ENCODE measurements at regions not wholly inside any gene's neighbourhood (a gene's known extent, or its start where the extent isn't known, plus 50 kb on each side); places are given as distances from the start of the nearest gene placed in this dataset.
A peak's percentile ranks its signal among the peaks of the same experiment; 100 is the strongest.

GRCh38 chr2:100627330-100628300 lies 64.8 kb downstream of the PDCL3 start:
- H3K4me1 Mint-ChIP-seq (ENCODE audit: low read depth), result peaks cover 20% of the 10 kb centered on the region
- POLR2A ChIA-PET, result no interaction called here
- no peak overlapping the region for H3K27ac Mint-ChIP-seq
- H3K4me3 Mint-ChIP-seq, result no peak overlapping the region
- CTCF ChIA-PET, result interaction anchor here (2.2 to 2.9 kb wide), 2 partner anchors 17 to 34 kb away, joined by 5 to 10 read pairs; no protein-coding TSS in a partner anchor
- intact Hi-C loops (cut with micrococcal nuclease), result no loop called here
- ATAC-seq (no peak), DNase-seq (no peak)
- H3K36me3 Mint-ChIP-seq (ENCODE audit: low read depth), result no peaks in the 10 kb centered on the region
- TF ChIP-seq CTCF (IDR thresholded peaks at IDR 0.05), result no peak
- H3K9me3 Mint-ChIP-seq, result no peaks in the 10 kb centered on the region
- no peaks in the 10 kb centered on the region for H3K27me3 Mint-ChIP-seq

GRCh38 chr2:100628506-100628905 lies 65.7 kb downstream of the PDCL3 start:
- H3K4me3 Mint-ChIP-seq, result no peak overlapping the region
- DNase-seq, result no peak
- CTCF ChIA-PET, result interaction anchor here (2.9 kb wide), 1 partner anchor 18 kb away, joined by 10 read pairs; no protein-coding TSS in a partner anchor
- H3K27ac Mint-ChIP-seq, result no peak overlapping the region
- H3K36me3 Mint-ChIP-seq (ENCODE audit: low read depth), result no peaks in the 10 kb centered on the region
- ATAC-seq, result no peak
- intact Hi-C loops (cut with micrococcal nuclease), result no loop called here
- H3K9me3 Mint-ChIP-seq, result no peaks in the 10 kb centered on the region
- no peaks in the 10 kb centered on the region for H3K27me3 Mint-ChIP-seq
- no peak for TF ChIP-seq CTCF (IDR thresholded peaks at IDR 0.05)
- H3K4me1 Mint-ChIP-seq (ENCODE audit: low read depth), result peaks cover 20% of the 10 kb centered on the region
- POLR2A ChIA-PET, result interaction anchor here (0.6 to 1.1 kb wide), 2 partner anchors 384 to 658 kb away, joined by 3 read pairs; no protein-coding TSS in a partner anchor

- H3K4me1 Mint-ChIP-seq (ENCODE audit: low read depth), result peaks cover 20% of the 10 kb centered on the region
- CTCF ChIA-PET, result interaction anchor here (1.9 kb wide), 1 partner anchor 35 kb away, joined by 8 read pairs; no protein-coding TSS in a partner anchor
- H3K36me3 Mint-ChIP-seq (ENCODE audit: low read depth), result no peaks in the 10 kb centered on the region
- H3K4me3 Mint-ChIP-seq, result no peak overlapping the region
- DNase-seq (no peak), ATAC-seq (no peak)
- intact Hi-C loops (cut with micrococcal nuclease), result no loop called here
- H3K9me3 Mint-ChIP-seq, result no peaks in the 10 kb centered on the region
- no peak for TF ChIP-seq CTCF (IDR thresholded peaks at IDR 0.05)
- H3K27ac Mint-ChIP-seq, result no peak overlapping the region
- H3K27me3 Mint-ChIP-seq, result no peaks in the 10 kb centered on the region
- POLR2A ChIA-PET, result interaction anchor here (1.1 kb wide), 1 partner anchor 383 kb away, joined by 3 read pairs; no protein-coding TSS in a partner anchor
Observed at GRCh38 chr2:100629309-100629708, 66.5 kb downstream of the PDCL3 start.

GRCh38 chr2:100630473-100630977 lies 67.7 kb downstream of the PDCL3 start:
- peak; percentile 56 for DNase-seq

More at GRCh38 chr2:100630473-100630977, 67.7 kb downstream of the PDCL3 start:
- Mint-ChIP-seq H3K36me3 (ENCODE audit: low read depth) (no peaks in the 10 kb centered on the region), H3K27ac (peak overlapping the region; percentile 11), H3K9me3 (no peaks in the 10 kb centered on the region), H3K27me3 (no peaks in the 10 kb centered on the region), H3K4me3 (no peak overlapping the region), H3K4me1 (ENCODE audit: low read depth) (peaks cover 20% of the 10 kb centered on the region)
- intact Hi-C loops (cut with micrococcal nuclease), result no loop called here
- TF ChIP-seq CTCF (IDR thresholded peaks at IDR 0.05), result no peak
- peak; percentile 80 for ATAC-seq
- POLR2A ChIA-PET, result interaction anchor here (0.6 to 1.0 kb wide), 4 partner anchors 10 to 272 kb away, joined by 3 to 4 read pairs (median 4); partner anchors contain the start of gene NPAS2
- CTCF ChIA-PET, result interaction anchor here (0.9 to 1.9 kb wide), 6 partner anchors 11 to 353 kb away, joined by 3 to 8 read pairs (median 4); no protein-coding TSS in a partner anchor

All from activated CD8-positive, alpha-beta T cell treated with anti-CD3 and anti-CD28 coated beads for 36 hours (primary cell).